ENCODE measurements at regions not wholly inside any gene's neighbourhood (a gene's known extent, or its start where the extent isn't known, plus 50 kb on each side); places are given as distances from the start of the nearest gene placed in this dataset.
"Not testable (repeated sequence)": the region's sequence is repeated elsewhere in the genome, so short reads cannot be mapped to it uniquely, and the experiment has no call there.

DNA sequence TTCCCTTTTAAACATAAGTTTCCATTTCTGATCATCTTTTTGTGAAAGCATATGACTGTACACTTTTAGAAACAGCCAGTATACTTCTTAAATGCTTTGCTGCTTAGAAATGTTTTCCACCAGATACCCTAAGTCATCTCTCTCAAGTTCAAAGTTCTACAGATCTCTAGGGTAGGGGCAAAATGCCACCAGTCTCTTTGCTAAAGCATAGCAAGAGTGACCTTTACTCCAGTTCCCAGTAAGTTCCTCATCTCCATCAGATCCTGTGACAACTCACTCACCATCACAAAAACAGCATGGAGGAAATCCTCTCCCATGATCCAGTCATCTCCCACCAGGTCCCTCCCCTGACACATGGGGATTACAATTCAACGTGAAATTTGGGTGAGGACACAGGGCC, 75.6 kb upstream of the RNF32 start:
- not testable (repeated sequence) for H3K4me3 Mint-ChIP-seq, H3K27ac Mint-ChIP-seq, H3K4me1 Mint-ChIP-seq

GRCh38 chr7:156560696-156561095, 79.9 kb upstream of the RNF32 start:
- Mint-ChIP-seq H3K4me3 (no peak overlapping the region), H3K4me1 (peaks cover 3% of the 10 kb centered on the region)
- DNase-seq, result no peak

More for the DNA sequence above, 75.6 kb upstream of the RNF32 start:
- H3K36me3 Mint-ChIP-seq (ENCODE audit: low read depth); H3K9me3 Mint-ChIP-seq; intact Hi-C loops (cut with micrococcal nuclease); DNase-seq: not testable (repeated sequence)
- peaks cover 20% of the 10 kb centered on the region for H3K27me3 Mint-ChIP-seq

GRCh38 chr7:156560075-156560474, 80.5 kb upstream of the RNF32 start:
- peaks cover 4% of the 10 kb centered on the region for H3K9me3 Mint-ChIP-seq
- no peak overlapping the region for H3K27ac Mint-ChIP-seq
- no peak for DNase-seq
- intact Hi-C loops (cut with micrococcal nuclease), result no loop called here
- peaks cover under 1% of the 10 kb centered on the region for H3K4me1 Mint-ChIP-seq
- peaks cover 11% of the 10 kb centered on the region for H3K27me3 Mint-ChIP-seq
- no peaks in the 10 kb centered on the region for H3K36me3 Mint-ChIP-seq (ENCODE audit: low read depth)
- no peak overlapping the region for H3K4me3 Mint-ChIP-seq

More at GRCh38 chr7:156560696-156561095, 79.9 kb upstream of the RNF32 start:
- H3K27ac Mint-ChIP-seq, result no peak overlapping the region
- H3K9me3 Mint-ChIP-seq, result peaks cover 8% of the 10 kb centered on the region
- H3K36me3 Mint-ChIP-seq (ENCODE audit: low read depth), result no peaks in the 10 kb centered on the region
- intact Hi-C loops (cut with micrococcal nuclease), result no loop called here
- peaks cover 11% of the 10 kb centered on the region for H3K27me3 Mint-ChIP-seq

- intact Hi-C loops (cut with micrococcal nuclease), result no loop called here
- H3K4me1 Mint-ChIP-seq, result no peaks in the 10 kb centered on the region
Observed at GRCh38 chr7:156559001-156559400, 81.6 kb upstream of the RNF32 start.

DNA sequence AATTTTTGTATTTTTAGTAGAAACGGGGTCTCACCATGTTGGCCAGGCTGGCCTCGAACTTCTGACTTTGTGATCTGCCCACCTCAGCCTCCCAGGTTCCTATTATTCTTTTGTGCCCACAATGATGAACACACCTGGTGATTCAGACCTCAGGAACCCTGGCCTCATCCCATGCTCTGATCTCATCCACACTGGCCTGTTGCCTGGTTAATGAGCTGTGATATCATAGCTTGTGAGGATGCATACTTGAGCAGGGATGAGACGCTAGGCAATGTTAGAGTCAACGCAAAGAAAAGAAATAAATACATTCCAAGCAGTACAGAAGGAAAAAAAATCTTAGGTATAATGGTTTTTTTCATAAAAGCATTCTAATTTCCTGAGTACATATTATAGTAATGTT, 82.4 kb upstream of the RNF32 start:
- H3K4me1 Mint-ChIP-seq, result no peaks in the 10 kb centered on the region
- intact Hi-C loops (cut with micrococcal nuclease), result no loop called here
- H3K27me3 Mint-ChIP-seq, result peaks cover 11% of the 10 kb centered on the region
- no peak for DNase-seq
- no peaks in the 10 kb centered on the region for H3K9me3 Mint-ChIP-seq
- no peak overlapping the region for H3K27ac Mint-ChIP-seq
- H3K36me3 Mint-ChIP-seq (ENCODE audit: low read depth), result no peaks in the 10 kb centered on the region
- H3K4me3 Mint-ChIP-seq, result no peak overlapping the region

More at GRCh38 chr7:156559001-156559400, 81.6 kb upstream of the RNF32 start:
- H3K9me3 Mint-ChIP-seq, result no peaks in the 10 kb centered on the region
- no peak for DNase-seq
- H3K4me3 Mint-ChIP-seq, result no peak overlapping the region
- H3K27ac Mint-ChIP-seq, result no peak overlapping the region
- H3K36me3 Mint-ChIP-seq (ENCODE audit: low read depth), result no peaks in the 10 kb centered on the region
- H3K27me3 Mint-ChIP-seq, result peaks cover 11% of the 10 kb centered on the region

- intact Hi-C loops (cut with micrococcal nuclease), result no loop called here
- Mint-ChIP-seq H3K9me3 (no peaks in the 10 kb centered on the region), H3K4me3 (no peak overlapping the region), H3K4me1 (no peaks in the 10 kb centered on the region), H3K27me3 (peaks cover 10% of the 10 kb centered on the region), H3K27ac (no peak overlapping the region), H3K36me3 (ENCODE audit: low read depth) (no peaks in the 10 kb centered on the region)
- no peak for DNase-seq
Observed at GRCh38 chr7:156556083-156556482, 84.5 kb upstream of the RNF32 start.

DNA sequence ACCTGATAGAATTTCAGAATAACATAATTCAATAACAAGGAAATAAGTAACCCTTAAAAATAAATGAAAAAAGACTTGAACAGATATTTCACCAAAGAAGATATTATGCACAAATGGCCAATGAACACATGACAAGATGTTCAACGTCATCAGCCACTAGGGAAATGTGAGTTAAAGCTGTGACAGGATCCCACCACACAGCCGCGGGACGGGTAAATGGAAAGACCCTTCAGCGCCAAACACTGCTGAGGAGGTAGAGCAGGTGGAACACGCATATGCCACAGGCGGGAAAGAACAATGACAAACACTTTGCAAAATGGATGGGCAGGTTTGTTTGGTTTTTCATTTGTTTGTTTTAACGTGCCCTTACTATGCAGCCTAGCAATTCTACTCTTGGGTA, 86.1 kb upstream of the RNF32 start:
- intact Hi-C loops (cut with micrococcal nuclease), result no loop called here
- H3K27me3 Mint-ChIP-seq, result peaks cover 8% of the 10 kb centered on the region
- no peak for DNase-seq
- no peak overlapping the region for H3K27ac Mint-ChIP-seq
- H3K36me3 Mint-ChIP-seq (ENCODE audit: low read depth), result no peaks in the 10 kb centered on the region
- H3K4me3 Mint-ChIP-seq, result no peak overlapping the region
- H3K9me3 Mint-ChIP-seq, result no peaks in the 10 kb centered on the region
- H3K4me1 Mint-ChIP-seq, result no peaks in the 10 kb centered on the region

DNA sequence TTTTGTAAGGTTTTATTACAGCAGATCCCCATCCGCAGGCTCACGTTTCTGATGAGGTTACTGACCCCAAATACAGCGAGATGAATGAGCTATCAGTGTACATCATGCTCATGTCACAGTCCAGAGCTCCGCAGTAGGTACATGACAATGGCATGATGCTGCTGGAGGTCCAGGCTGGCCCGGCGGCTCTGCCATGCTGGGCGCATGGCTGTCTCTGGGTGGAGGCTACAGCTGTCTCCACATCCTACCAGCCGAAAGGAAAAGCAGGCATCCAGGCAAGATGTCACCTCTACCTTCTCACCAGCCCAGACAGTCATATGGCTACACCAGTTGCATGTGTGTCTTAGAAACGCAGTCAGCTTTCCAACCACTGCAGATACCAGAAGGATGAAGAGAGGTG, 90.9 kb upstream of the RNF32 start:
- Mint-ChIP-seq H3K9me3 (no peaks in the 10 kb centered on the region), H3K36me3 (ENCODE audit: low read depth) (no peaks in the 10 kb centered on the region), H3K4me1 (no peaks in the 10 kb centered on the region), H3K27ac (no peak overlapping the region), H3K27me3 (peaks cover 11% of the 10 kb centered on the region), H3K4me3 (no peak overlapping the region)
- no peak for DNase-seq
- intact Hi-C loops (cut with micrococcal nuclease), result no loop called here

DNA sequence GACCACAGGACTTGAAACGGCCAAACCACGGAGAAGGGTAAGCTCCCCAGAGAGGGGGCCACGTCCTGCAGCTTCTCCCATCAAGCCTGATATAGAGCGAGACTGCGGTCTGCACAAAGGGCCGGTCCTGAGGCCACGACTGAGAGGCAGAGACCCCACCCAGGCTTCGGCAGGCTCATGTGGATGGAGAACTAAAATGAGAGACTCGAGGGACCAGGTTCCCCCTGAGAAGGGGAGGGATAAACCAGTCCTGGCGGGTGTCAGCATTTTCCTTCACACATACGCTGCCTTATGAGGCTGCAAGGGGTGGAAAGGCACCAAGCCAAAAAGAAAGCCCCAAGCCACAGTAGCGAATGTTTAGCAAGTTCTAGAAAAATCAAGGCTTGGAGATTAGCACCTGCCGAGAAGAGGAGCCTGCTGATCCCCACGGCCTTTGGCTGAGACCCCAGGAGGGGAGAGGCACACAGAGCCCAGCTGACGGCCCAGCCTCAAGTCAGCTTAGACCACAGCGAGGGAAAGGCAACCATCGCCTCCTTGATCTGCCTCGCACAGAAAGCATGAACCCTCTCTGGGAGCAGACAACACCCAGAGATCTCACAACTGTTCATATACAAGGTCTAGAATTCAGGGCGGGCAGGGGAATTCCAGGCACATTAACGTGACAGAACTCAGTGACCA, 92.6 kb upstream of the RNF32 start:
- no peaks in the 10 kb centered on the region for H3K4me1 Mint-ChIP-seq
- no peaks in the 10 kb centered on the region for H3K9me3 Mint-ChIP-seq
- H3K27me3 Mint-ChIP-seq, result peaks cover 11% of the 10 kb centered on the region
- no peak overlapping the region for H3K27ac Mint-ChIP-seq
- no peak for DNase-seq
- H3K4me3 Mint-ChIP-seq, result no peak overlapping the region
- H3K36me3 Mint-ChIP-seq (ENCODE audit: low read depth), result no peaks in the 10 kb centered on the region
- intact Hi-C loops (cut with micrococcal nuclease), result no loop called here

DNA sequence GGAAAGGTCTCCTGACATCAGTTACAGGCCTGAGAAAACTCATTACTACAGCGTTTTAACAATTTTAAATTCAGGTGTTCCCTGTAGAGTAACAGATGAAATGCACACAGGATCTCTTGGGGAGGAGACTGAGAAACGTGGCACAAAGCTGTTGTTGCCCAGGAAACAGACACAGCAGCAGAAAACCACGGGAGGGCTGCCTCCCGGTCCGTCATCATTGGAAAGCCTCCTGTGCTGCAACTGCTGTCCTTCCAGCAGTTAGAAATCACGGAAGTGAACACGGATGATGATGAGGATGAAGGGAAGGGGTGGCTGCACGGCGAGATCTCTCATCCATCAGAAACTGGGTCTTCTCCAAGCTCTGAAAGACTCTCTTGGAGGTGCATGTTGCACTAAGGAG, 94.6 kb upstream of the RNF32 start:
- Mint-ChIP-seq H3K4me1 (no peaks in the 10 kb centered on the region), H3K9me3 (no peaks in the 10 kb centered on the region), H3K27me3 (peaks cover 6% of the 10 kb centered on the region), H3K27ac (no peak overlapping the region), H3K36me3 (ENCODE audit: low read depth) (no peaks in the 10 kb centered on the region), H3K4me3 (no peak overlapping the region)
- DNase-seq, result no peak
- intact Hi-C loops (cut with micrococcal nuclease), result no loop called here

- Mint-ChIP-seq H3K4me1 (no peaks in the 10 kb centered on the region), H3K27me3 (peaks cover 3% of the 10 kb centered on the region), H3K9me3 (no peaks in the 10 kb centered on the region), H3K27ac (no peak overlapping the region), H3K36me3 (ENCODE audit: low read depth) (no peaks in the 10 kb centered on the region), H3K4me3 (no peak overlapping the region)
- peak; percentile 61 for DNase-seq
- intact Hi-C loops (cut with micrococcal nuclease), result no loop called here
Observed at GRCh38 chr7:156544919-156545715, 95.5 kb upstream of the RNF32 start.

DNA sequence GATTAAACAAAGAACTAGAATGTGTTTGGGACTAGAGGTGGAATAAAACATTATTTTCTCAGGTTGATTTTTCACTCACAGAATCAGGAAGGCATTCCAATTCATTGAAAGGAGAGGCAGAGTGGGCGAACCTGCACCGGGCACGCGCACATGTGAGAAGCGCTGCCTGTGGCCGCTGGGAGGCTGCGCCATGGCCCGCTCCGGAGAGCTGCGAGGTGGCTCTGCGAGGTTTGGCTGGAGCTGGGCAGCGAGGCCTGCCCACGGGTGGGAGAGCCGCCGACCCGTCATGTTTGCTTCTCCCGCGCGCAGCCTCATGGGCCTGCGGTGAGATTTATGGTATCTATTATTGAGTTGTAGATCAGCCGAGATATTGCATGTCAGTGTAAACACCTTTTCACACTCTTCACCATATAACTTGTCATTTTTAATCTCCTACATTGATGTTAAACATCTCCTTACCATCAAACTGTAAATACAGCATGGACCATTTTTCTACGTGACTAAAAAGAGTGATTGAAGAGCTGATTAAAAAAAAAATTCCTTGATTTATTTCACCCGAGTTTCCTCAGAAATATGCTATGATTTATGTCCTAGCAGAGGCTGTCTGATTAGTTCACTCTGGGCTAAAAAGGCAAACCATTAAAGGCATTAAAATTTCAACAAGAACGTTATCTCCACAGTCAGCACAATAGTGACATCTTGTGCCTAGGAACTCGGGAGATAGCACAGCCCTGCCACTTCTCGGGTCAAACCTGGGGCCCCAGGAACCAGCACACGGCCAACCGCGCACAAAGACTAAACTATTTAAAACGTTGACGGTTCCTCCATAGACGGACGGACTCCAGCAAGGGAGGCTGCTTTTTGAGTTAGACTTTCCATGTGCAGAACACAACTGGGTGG, 96.6 kb upstream of the RNF32 start:
- no peak for DNase-seq
- Mint-ChIP-seq H3K27me3 (peaks cover 7% of the 10 kb centered on the region), H3K9me3 (no peaks in the 10 kb centered on the region), H3K4me1 (no peaks in the 10 kb centered on the region), H3K4me3 (no peak overlapping the region), H3K36me3 (ENCODE audit: low read depth) (no peaks in the 10 kb centered on the region), H3K27ac (no peak overlapping the region)
- intact Hi-C loops (cut with micrococcal nuclease), result no loop called here

DNA sequence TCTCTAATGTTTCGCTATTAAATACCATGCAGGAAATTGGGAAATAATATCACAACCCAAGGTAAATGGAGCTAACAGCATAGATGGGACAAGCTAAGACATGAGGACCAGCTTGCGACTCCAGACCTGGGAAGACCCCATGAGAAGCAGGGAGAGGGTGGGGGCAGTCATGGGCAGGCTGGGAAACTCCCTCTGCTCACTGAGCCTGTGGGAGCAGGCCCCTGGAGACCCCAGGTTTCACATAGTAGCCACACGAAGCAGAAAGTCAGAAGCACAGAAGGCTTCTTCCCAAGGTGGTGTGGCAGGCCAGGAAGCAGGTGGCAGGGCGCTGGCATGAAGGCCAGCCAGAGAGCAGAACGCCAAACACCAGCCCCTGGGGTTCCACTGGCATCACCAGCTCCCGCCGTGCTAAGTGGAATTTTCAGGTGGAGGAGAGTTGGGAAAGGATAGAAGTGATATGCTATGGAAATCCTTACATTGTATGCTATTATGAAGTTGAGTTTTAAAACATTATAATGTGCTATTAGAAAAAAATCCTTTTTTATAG, 99.9 kb upstream of the RNF32 start:
- Mint-ChIP-seq H3K36me3 (ENCODE audit: low read depth) (no peaks in the 10 kb centered on the region), H3K27ac (no peak overlapping the region), H3K27me3 (peaks cover 5% of the 10 kb centered on the region), H3K4me1 (no peaks in the 10 kb centered on the region), H3K4me3 (no peak overlapping the region), H3K9me3 (no peaks in the 10 kb centered on the region)
- no peak for DNase-seq
- intact Hi-C loops (cut with micrococcal nuclease), result no loop called here

DNA sequence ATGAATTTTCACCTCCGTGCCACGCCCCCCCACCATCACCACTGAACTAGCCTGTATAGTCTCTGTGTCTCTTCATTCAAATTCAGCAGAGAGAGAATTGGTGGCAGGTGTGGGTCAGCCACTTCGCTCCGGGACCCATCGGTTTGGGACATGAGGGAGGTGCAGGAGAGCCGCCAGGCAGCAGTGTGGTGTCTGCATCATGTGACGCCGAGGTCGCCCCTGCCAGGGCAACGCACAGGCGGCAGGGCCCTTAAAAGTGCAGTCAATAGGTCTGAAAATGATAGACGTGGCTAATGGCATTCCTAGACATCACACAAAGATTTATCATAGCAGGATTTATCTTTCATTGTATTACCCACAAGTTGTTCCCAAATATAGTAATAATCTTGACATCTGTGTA, 100.6 kb upstream of the RNF32 start:
- H3K36me3 Mint-ChIP-seq (ENCODE audit: low read depth), result no peaks in the 10 kb centered on the region
- intact Hi-C loops (cut with micrococcal nuclease), result no loop called here
- no peaks in the 10 kb centered on the region for H3K4me1 Mint-ChIP-seq

More for the DNA sequence above, 100.6 kb upstream of the RNF32 start:
- H3K27me3 Mint-ChIP-seq, result peaks cover 5% of the 10 kb centered on the region
- DNase-seq, result no peak
- no peaks in the 10 kb centered on the region for H3K9me3 Mint-ChIP-seq
- no peak overlapping the region for H3K27ac Mint-ChIP-seq
- no peak overlapping the region for H3K4me3 Mint-ChIP-seq
